Keratinocyte (primary cell): ENCODE measurements at regions not wholly inside any gene's neighbourhood (a gene's known extent, or its start where the extent isn't known, plus 50 kb on each side); places are given as distances from the start of the nearest gene placed in this dataset.

Experiments
- DNase-seq: peaks from one replicate; pipeline ENCODE4 v3.0.0-alpha.2; 2011; ENCODE audit warnings: low read depth, missing footprints, low spot score
- FAIRE-seq: peaks from 2 replicates; lab custom pipeline; 2011; peaks lifted over from hg19 to GRCh38; lab: Jason Lieb, UNC
- H2AFZ ChIP-seq: 2 replicates; pipeline ENCODE4 v1.6.0; 2012; ENCODE audit warnings: low read length, control low read depth, inconsistent platforms; ENCODE audit not compliant: control insufficient read depth
- H3K27ac ChIP-seq: 2 replicates; pipeline ENCODE4 v1.5.1; 2011; ENCODE audit warnings: low read length; ENCODE audit not compliant: control insufficient read depth, insufficient read depth
- H3K27me3 ChIP-seq: 3 replicates; pipeline ENCODE4 v1.6.0; 2011; ENCODE audit warnings: low read length; ENCODE audit not compliant: control insufficient read depth, insufficient read depth; ENCODE audit errors: extremely low read depth
- H3K36me3 ChIP-seq, 2 experiments: 2 replicates in 1 of 2; 3 replicates in 1 of 2; pipeline ENCODE4 v1.5.1; 2011; ENCODE audit warnings: low read length in 2 of 2, mild to moderate bottlenecking in 1 of 2; ENCODE audit not compliant: control insufficient read depth in 2 of 2, insufficient read depth in 2 of 2; ENCODE audit errors: extremely low read depth in 1 of 2
- H3K4me1 ChIP-seq: 3 replicates; pipeline ENCODE4 v1.5.1; 2011; ENCODE audit warnings: low read length; ENCODE audit not compliant: control insufficient read depth, insufficient read depth; ENCODE audit errors: extremely low read depth
- H3K4me2 ChIP-seq: 3 replicates; pipeline ENCODE4 v1.6.0; 2011; ENCODE audit warnings: low read depth, low read length; ENCODE audit not compliant: control insufficient read depth, insufficient read depth; ENCODE audit errors: extremely low read depth
- H3K4me3 ChIP-seq, 3 experiments: fragments of 200-600 bp in 1 of 3; sonication (generic) in 1 of 3; 2 replicates in 2 of 3; 3 replicates in 1 of 3; pipeline ENCODE4 v1.5.1; 2011 to 2016; ENCODE audit warnings: low read length in 3 of 3, mild to moderate bottlenecking in 3 of 3, control low read depth in 2 of 3, inconsistent platforms in 1 of 3, low read depth in 1 of 3, mixed read lengths in 1 of 3, mixed run types in 1 of 3, moderate library complexity in 1 of 3; ENCODE audit not compliant: control insufficient read depth in 2 of 3, insufficient read depth in 2 of 3; ENCODE audit errors: extremely low read depth in 1 of 3
- H3K79me2 ChIP-seq: 2 replicates; pipeline ENCODE4 v1.6.0; 2012; ENCODE audit warnings: low read length; ENCODE audit not compliant: control insufficient read depth, insufficient read depth
- H3K9ac ChIP-seq: 3 replicates; pipeline ENCODE4 v1.6.0; 2011; ENCODE audit warnings: low read length; ENCODE audit not compliant: control insufficient read depth, insufficient read depth; ENCODE audit errors: extremely low read depth
- H3K9me1 ChIP-seq: 3 replicates; pipeline ENCODE4 v1.6.0; 2011; ENCODE audit warnings: low read length; ENCODE audit not compliant: control insufficient read depth, insufficient read depth; ENCODE audit errors: extremely low read depth
- H3K9me3 ChIP-seq: 2 replicates; pipeline ENCODE4 v1.5.1; 2012; ENCODE audit warnings: low read depth, low read length; ENCODE audit not compliant: control insufficient read depth
- H4K20me1 ChIP-seq: 3 replicates; pipeline ENCODE4 v1.6.0; 2011; ENCODE audit warnings: low read length; ENCODE audit not compliant: control insufficient read depth, insufficient read depth; ENCODE audit errors: extremely low read depth
- EZH2 ChIP-seq: IDR thresholded peaks from one replicate; pipeline ENCODE4 v1.6.1; 2012; ENCODE audit warnings: inconsistent platforms, mild to moderate bottlenecking, low read length, moderate library complexity
- dilution Hi-C: fragments of 300-500 bp; cut with MboI; formaldehyde crosslinking; loops from one replicate; pipeline ENCODE4 v1.7.0; 2020; ENCODE audit warnings: low sequenced_read_pairs; ENCODE audit not compliant: extremely low pct_ligation_motif_present
- TF ChIP-seq, protein P1 (sequence below), 3 experiments: IDR thresholded peaks in 1 of 3; conservative IDR thresholded peaks in 1 of 3; optimal IDR thresholded peaks in 1 of 3; 2 replicates in 2 of 3; 3 replicates in 1 of 3; pipeline versions ENCODE3 to v1.5.1; 2011; ENCODE audit warnings: low read length in 3 of 3, mild to moderate bottlenecking in 3 of 3, moderate library complexity in 2 of 3, control low read depth in 1 of 3, inconsistent platforms in 1 of 3; ENCODE audit not compliant: insufficient read depth in 2 of 3; ENCODE audit errors: extremely low read depth in 1 of 3

DNA sequence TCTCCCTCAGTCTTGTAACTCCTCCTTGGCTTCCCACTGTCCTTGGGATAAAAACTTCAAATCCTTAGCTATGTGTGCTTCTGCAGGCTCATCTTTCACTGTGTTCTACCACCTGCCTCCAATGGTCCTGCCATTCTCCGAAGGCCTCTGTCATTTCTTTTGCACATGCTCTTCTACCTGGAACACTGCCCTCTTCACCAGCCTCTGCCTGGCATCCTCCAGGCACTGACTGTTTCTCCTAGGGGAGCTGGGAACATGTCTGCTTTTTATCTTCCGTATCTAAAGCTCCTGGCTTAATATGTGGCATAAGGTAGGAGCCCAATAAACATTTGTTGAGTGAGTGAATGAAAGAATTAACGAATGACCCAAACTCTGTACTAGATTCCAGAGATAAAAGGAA is 603.3 kb upstream of the TMEM132C start:
- H3K4me1 ChIP-seq = no peaks in the 10 kb centered on the region
- DNase-seq (no peak), FAIRE-seq (no peak)
- H3K4me2 ChIP-seq = no peak overlapping the region
- no peak overlapping the region for H2AFZ ChIP-seq
- H3K36me3 ChIP-seq = no peaks in the 10 kb centered on the region
- TF ChIP-seq, protein P1, sequence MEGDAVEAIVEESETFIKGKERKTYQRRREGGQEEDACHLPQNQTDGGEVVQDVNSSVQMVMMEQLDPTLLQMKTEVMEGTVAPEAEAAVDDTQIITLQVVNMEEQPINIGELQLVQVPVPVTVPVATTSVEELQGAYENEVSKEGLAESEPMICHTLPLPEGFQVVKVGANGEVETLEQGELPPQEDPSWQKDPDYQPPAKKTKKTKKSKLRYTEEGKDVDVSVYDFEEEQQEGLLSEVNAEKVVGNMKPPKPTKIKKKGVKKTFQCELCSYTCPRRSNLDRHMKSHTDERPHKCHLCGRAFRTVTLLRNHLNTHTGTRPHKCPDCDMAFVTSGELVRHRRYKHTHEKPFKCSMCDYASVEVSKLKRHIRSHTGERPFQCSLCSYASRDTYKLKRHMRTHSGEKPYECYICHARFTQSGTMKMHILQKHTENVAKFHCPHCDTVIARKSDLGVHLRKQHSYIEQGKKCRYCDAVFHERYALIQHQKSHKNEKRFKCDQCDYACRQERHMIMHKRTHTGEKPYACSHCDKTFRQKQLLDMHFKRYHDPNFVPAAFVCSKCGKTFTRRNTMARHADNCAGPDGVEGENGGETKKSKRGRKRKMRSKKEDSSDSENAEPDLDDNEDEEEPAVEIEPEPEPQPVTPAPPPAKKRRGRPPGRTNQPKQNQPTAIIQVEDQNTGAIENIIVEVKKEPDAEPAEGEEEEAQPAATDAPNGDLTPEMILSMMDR (optimal IDR thresholded peaks at IDR 0.05 in 1 of 3, IDR thresholded peaks at IDR 0.05 in 1 of 3, conservative IDR thresholded peaks at IDR 0.05 in 1 of 3; ENCODE audit: extremely low read depth in 1 of 3, insufficient read depth in 2 of 3, low read length in 3 of 3) = no peak
- TF ChIP-seq EZH2 = no peak
- no peaks in the 10 kb centered on the region for H3K9me3 ChIP-seq
- H3K9ac ChIP-seq = no peak overlapping the region
- no peaks in the 10 kb centered on the region for H3K9me1 ChIP-seq
- dilution Hi-C loops = no loop called here
- no peaks in the 10 kb centered on the region for H3K79me2 ChIP-seq
- no peak overlapping the region for H3K4me3 ChIP-seq
- H3K27me3 ChIP-seq = no peaks in the 10 kb centered on the region
- H3K27ac ChIP-seq = no peak overlapping the region
- no peaks in the 10 kb centered on the region for H4K20me1 ChIP-seq

DNA sequence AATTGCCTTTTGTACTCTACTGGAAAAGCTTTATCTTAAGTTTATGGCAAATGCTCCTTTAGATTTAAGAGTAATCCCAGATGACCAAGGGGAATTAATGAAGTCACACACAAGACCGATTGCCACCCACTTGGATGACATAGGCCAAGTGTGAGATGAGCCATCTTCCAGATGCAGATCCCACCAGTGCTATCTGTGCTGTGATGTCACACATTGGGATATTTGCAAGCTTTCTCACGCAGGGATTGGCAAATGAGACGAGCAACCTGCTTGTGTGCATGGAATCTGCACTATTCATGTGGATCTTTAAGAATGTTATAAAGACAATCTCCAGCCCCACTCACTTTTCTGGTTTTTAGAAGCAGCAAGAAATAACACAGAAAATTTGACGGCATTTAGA is 602.1 kb upstream of the TMEM132C start:
- FAIRE-seq (no peak), DNase-seq (no peak)
- Histone ChIP-seq H3K9me3 (no peaks in the 10 kb centered on the region), H3K9me1 (no peaks in the 10 kb centered on the region), H3K79me2 (no peaks in the 10 kb centered on the region), H3K4me2 (no peak overlapping the region), H3K27ac (no peak overlapping the region), H3K36me3 (no peaks in the 10 kb centered on the region), H2AFZ (no peak overlapping the region), H3K9ac (no peak overlapping the region), H4K20me1 (no peaks in the 10 kb centered on the region), H3K4me1 (no peaks in the 10 kb centered on the region), H3K4me3 (no peak overlapping the region), H3K27me3 (no peaks in the 10 kb centered on the region)
- TF ChIP-seq, protein P1 (optimal IDR thresholded peaks at IDR 0.05 in 1 of 3, IDR thresholded peaks at IDR 0.05 in 1 of 3, conservative IDR thresholded peaks at IDR 0.05 in 1 of 3; ENCODE audit: extremely low read depth in 1 of 3, insufficient read depth in 2 of 3, low read length in 3 of 3) = no peak
- no peak for TF ChIP-seq EZH2
- dilution Hi-C loops = no loop called here
